Esophagus muscularis mucosa (tissue), 4 donors: ENCODE measurements at regions not wholly inside any gene's neighbourhood (a gene's known extent, or its start where the extent isn't known, plus 50 kb on each side); places are given as distances from the start of the nearest gene placed in this dataset.

Experiments used
- DNase-seq: peaks from one replicate; pipeline ENCODE4 v3.0.0-alpha.2; 2017; ENCODE audit errors: extremely low spot score
- H3K27ac ChIP-seq, 4 donors: fragments of 200-600 bp; sonication (generic); replicated peaks in 1 of 4; 1 replicate in 3 of 4; 2 replicates in 1 of 4; pipeline ENCODE4 v1.5.1; 2016 to 2019; ENCODE audit warnings: mild to moderate bottlenecking in 1 of 4
- H3K27me3 ChIP-seq, 4 donors: fragments of 200-600 bp; sonication (generic); one replicate each; pipeline versions ENCODE4 v1.5.1 to v1.6.0; 2016 to 2019
- H3K36me3 ChIP-seq, 4 donors: fragments of 200-600 bp; sonication (generic); one replicate each; pipeline ENCODE4 v1.5.1; 2016 to 2019
- H3K4me1 ChIP-seq, 4 donors: fragments of 200-600 bp; sonication (generic); one replicate each; pipeline ENCODE4 v1.5.1; 2016 to 2019
- H3K4me3 ChIP-seq, 4 donors: fragments of 200-600 bp; sonication (generic); 1 replicate in 2 of 4; 2 replicates in 2 of 4; pipeline ENCODE4 v1.5.1; 2016 to 2019; ENCODE audit warnings: mild to moderate bottlenecking in 4 of 4, moderate library complexity in 1 of 4
- H3K9me3 ChIP-seq, 4 donors: fragments of 200-600 bp; sonication (generic); 1 replicate in 3 of 4; 2 replicates in 1 of 4; pipeline ENCODE4 v1.5.1; 2016 to 2019
- EP300 ChIP-seq: sonication (generic); formaldehyde crosslinking; IDR thresholded peaks from one replicate; pipeline ENCODE4 v1.6.1; 2017; ENCODE audit warnings: antibody characterized with exemption
- POLR2A ChIP-seq: fragments of 450-650 bp; IDR thresholded peaks from one replicate; pipeline ENCODE4 v1.6.1; 2017; ENCODE audit warnings: antibody characterized with exemption, moderate library complexity, mild to moderate bottlenecking, low read depth
- POLR2AphosphoS5 ChIP-seq, 2 donors: sonication (generic); formaldehyde crosslinking; IDR thresholded peaks; one replicate each; pipeline ENCODE4 v1.6.1; 2017; ENCODE audit warnings: antibody characterized with exemption in 2 of 2
- WGBS: methylation state at CpG from one replicate; pipeline ENCODE4 v1.1.5; 2018; 5-methylcytosine and 5-hydroxymethylcytosine counted together
- intact Hi-C: fragments of 100-400 bp; cut with DNase I; formaldehyde crosslinking; loops from one replicate; pipeline ENCODE4 v1.15.1; 2023
- TF ChIP-seq, protein P1 (sequence below), 3 experiments: fragments of 200-600 bp in 2 of 3; fragments of 450-650 bp in 1 of 3; sonication (generic) in 2 of 3; IDR thresholded peaks; one replicate each; pipeline ENCODE4 v1.5.1; 2017 to 2019; ENCODE audit warnings: antibody characterized with exemption in 3 of 3, mild to moderate bottlenecking in 2 of 3, moderate library complexity in 1 of 3

DNA sequence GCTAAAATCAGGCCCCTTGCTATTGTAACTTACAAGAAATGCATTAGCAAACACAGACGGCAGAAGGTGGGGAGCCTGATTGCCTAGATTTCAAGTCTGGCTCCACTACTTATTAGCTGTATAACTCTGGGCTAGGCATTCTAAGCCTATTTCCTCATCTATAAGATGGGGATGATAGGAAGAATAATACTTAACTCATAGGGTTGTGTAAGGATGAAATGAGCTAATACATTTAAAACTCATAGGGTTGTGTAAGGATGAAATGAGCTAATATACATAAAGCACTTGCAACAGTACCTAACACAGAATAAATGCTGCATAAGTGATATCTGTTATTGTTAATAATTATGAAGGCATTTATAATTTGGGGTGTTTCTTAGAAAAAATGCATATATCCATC is 60.1 kb upstream of the DIO2 start:
- H3K9me3 ChIP-seq = no peaks in the 10 kb centered on the region
- H3K27me3 ChIP-seq = no peaks in the 10 kb centered on the region
- H3K36me3 ChIP-seq = no peaks in the 10 kb centered on the region
- 100% methylated on average over 1 of the region's 1 CpG for WGBS
- intact Hi-C loops = no loop called here
- H3K4me3 ChIP-seq = no peak overlapping the region
- no peak for DNase-seq
- no peak overlapping the region for H3K27ac ChIP-seq
- no peak for TF ChIP-seq EP300
- TF ChIP-seq POLR2AphosphoS5 (IDR thresholded peaks at IDR 0.05) = no peak
- TF ChIP-seq POLR2A = no peak
- TF ChIP-seq, protein P1, sequence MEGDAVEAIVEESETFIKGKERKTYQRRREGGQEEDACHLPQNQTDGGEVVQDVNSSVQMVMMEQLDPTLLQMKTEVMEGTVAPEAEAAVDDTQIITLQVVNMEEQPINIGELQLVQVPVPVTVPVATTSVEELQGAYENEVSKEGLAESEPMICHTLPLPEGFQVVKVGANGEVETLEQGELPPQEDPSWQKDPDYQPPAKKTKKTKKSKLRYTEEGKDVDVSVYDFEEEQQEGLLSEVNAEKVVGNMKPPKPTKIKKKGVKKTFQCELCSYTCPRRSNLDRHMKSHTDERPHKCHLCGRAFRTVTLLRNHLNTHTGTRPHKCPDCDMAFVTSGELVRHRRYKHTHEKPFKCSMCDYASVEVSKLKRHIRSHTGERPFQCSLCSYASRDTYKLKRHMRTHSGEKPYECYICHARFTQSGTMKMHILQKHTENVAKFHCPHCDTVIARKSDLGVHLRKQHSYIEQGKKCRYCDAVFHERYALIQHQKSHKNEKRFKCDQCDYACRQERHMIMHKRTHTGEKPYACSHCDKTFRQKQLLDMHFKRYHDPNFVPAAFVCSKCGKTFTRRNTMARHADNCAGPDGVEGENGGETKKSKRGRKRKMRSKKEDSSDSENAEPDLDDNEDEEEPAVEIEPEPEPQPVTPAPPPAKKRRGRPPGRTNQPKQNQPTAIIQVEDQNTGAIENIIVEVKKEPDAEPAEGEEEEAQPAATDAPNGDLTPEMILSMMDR (IDR thresholded peaks at IDR 0.05) = no peak
- H3K4me1 ChIP-seq = peaks cover 0 to 16% (median 3%) of the 10 kb centered on the region in 4 donors

DNA sequence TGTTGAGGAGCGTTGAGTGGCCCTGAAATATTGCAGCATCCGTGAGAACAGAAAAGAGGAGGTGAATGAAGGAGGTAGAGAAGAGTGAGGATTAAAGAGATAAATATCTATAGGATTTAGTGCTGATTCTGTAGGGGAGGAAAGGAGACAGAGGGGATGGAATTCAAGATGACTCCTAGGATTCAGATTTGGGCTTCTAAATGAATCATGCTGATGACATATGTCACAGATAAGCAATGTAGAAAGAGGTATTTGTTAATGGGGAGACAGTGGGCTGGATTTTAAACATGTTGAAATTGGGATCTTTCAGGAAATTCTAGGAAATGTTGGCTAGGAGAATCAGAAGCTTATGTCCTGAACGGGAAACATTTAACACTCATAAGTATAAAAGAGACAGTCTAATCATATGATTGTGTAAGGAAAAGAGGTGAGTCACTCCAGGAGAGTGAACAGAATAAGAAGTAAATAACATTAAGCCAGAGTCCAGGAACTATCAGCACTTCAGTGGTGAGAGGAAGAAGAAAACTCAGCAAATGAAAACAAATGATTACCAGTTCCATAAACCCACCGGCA is 58.1 kb upstream of the DIO2 start:
- Histone ChIP-seq H3K4me3 (no peak overlapping the region), H3K9me3 (no peaks in the 10 kb centered on the region), H3K27ac (no peak overlapping the region), H3K4me1 (peaks cover 0 to 10% (median 3%) of the 10 kb centered on the region in 4 donors), H3K27me3 (no peaks in the 10 kb centered on the region), H3K36me3 (no peaks in the 10 kb centered on the region)
- 59% methylated on average over 4 of the region's 4 CpGs for WGBS
- no peak for TF ChIP-seq POLR2A
- TF ChIP-seq EP300 = no peak
- no peak for TF ChIP-seq POLR2AphosphoS5 (IDR thresholded peaks at IDR 0.05)
- TF ChIP-seq, protein P1 (IDR thresholded peaks at IDR 0.05) = no peak
- intact Hi-C loops = no loop called here
- DNase-seq = no peak

DNA sequence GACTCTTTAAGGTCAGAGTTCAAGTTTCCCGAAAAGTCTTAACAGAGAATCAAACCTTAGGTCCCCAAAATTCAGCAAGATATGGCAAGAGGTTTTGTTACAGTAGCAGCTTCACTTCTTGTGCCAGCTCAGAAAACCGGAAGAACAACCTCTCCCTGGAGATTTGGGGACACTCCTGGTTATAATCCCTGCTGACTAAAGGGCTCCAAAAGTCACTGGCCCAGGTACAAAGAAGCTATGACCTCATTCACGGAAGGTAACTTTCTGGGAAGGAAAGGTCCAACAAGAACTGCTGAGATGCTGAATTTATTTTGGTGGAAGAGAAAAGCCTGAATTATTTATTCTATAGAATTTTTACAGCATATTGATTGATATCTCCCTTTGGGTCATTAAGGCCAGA is 55.6 kb upstream of the DIO2 start:
- H3K4me3 ChIP-seq = no peak overlapping the region
- DNase-seq = no peak
- WGBS = 92% methylated on average over 3 of the region's 3 CpGs
- no peak overlapping the region for H3K27ac ChIP-seq
- no peaks in the 10 kb centered on the region for H3K9me3 ChIP-seq
- H3K4me1 ChIP-seq = peaks cover 0 to 15% (median 5%) of the 10 kb centered on the region in 4 donors
- TF ChIP-seq, protein P1 (IDR thresholded peaks at IDR 0.05) = no peak
- no peak for TF ChIP-seq EP300
- no peak for TF ChIP-seq POLR2A
- H3K27me3 ChIP-seq = no peaks in the 10 kb centered on the region
- H3K36me3 ChIP-seq = no peaks in the 10 kb centered on the region
- intact Hi-C loops = no loop called here

DNA sequence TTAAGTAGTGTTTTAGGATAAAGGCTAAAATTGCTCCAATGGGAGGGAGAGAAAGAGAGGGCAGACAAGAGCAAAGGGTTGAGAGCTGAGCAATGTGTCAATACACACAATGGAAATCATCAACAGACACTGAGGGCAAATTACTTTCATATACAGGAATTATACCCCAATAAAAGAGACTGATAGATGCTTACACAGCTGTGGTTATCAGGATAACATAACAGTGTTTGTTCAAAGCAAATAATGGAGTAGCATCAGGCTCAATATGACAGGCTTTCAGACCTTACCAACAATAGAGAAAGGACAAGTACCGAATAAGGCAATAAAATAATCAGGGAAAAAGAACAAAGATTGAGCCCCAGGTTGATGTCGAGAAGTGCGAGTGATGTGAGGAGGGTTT is 53.4 kb upstream of the DIO2 start:
- intact Hi-C loops = no loop called here
- Histone ChIP-seq H3K4me1 (peaks cover 0 to 16% (median 5%) of the 10 kb centered on the region in 4 donors), H3K9me3 (no peaks in the 10 kb centered on the region), H3K27ac (no peak overlapping the region), H3K27me3 (no peaks in the 10 kb centered on the region), H3K4me3 (no peak overlapping the region), H3K36me3 (no peaks in the 10 kb centered on the region)
- 93% methylated on average over 3 of the region's 3 CpGs for WGBS
- TF ChIP-seq EP300 (no peak), POLR2AphosphoS5 (IDR thresholded peaks at IDR 0.05) (no peak), POLR2A (no peak)
- TF ChIP-seq, protein P1 (IDR thresholded peaks at IDR 0.05) = no peak
- DNase-seq = no peak
